Superior temporal gyrus (tissue), 1 donor: ENCODE measurements at regions not wholly inside any gene's neighbourhood (a gene's known extent, or its start where the extent isn't known, plus 50 kb on each side); places are given as distances from the start of the nearest gene placed in this dataset.
A peak's percentile ranks its signal among the peaks of the same experiment; 100 is the strongest.

Experiments used
- DNase-seq: peaks from one replicate; pipeline ENCODE4 v3.0.0-alpha.2; 2016; ENCODE audit errors: extremely low spot score

- DNase-seq: no peak
Measured at GRCh38 chr5:5953584-5954274, 424.6 kb downstream of the MED10 start.

- no peak for DNase-seq
Measured at GRCh38 chr5:5951953-5952352, 426.4 kb downstream of the MED10 start.

GRCh38 chr5:5950658-5951057, 427.7 kb downstream of the MED10 start:
- DNase-seq: no peak

GRCh38 chr5:5941486-5941885, 436.9 kb downstream of the MED10 start:
- DNase-seq: no peak

GRCh38 chr5:5939759-5940370, 438.5 kb downstream of the MED10 start:
- DNase-seq: no peak

GRCh38 chr5:5933651-5934050, 444.7 kb downstream of the MED10 start:
- no peak for DNase-seq

GRCh38 chr5:5932824-5933223, 445.5 kb downstream of the MED10 start:
- DNase-seq: no peak

- no peak for DNase-seq
Measured at GRCh38 chr5:5930561-5930960, 447.8 kb downstream of the MED10 start.

GRCh38 chr5:5929291-5930020, 448.9 kb downstream of the MED10 start:
- DNase-seq: peak; percentile 61

- DNase-seq: no peak
Measured at GRCh38 chr5:5925191-5925590, 453.2 kb downstream of the MED10 start.

- DNase-seq: no peak
Measured at GRCh38 chr5:5919411-5919810, 458.9 kb downstream of the MED10 start.

- DNase-seq: no peak
Measured at GRCh38 chr5:5906778-5907177, 471.6 kb downstream of the MED10 start.

- no peak for DNase-seq
Measured at GRCh38 chr5:5905186-5905585, 473.2 kb downstream of the MED10 start.

- DNase-seq: no peak
Measured at GRCh38 chr5:5904113-5904512, 474.2 kb downstream of the MED10 start.

GRCh38 chr5:5902678-5903646, 475.4 kb downstream of the MED10 start:
- DNase-seq: no peak

GRCh38 chr5:5900350-5900749, 477.9 kb downstream of the ICE1 start:
- DNase-seq: no peak

- DNase-seq: no peak
Measured at GRCh38 chr5:5899716-5900115, 477.2 kb downstream of the ICE1 start.

- DNase-seq: no peak
Measured at GRCh38 chr5:5888284-5888683, 465.8 kb downstream of the ICE1 start.

- no peak for DNase-seq
Measured at GRCh38 chr5:5887833-5888232, 465.4 kb downstream of the ICE1 start.

GRCh38 chr5:5886812-5887486, 464.5 kb downstream of the ICE1 start:
- DNase-seq: no peak

- DNase-seq: no peak
Measured at GRCh38 chr5:5886353-5886752, 463.9 kb downstream of the ICE1 start.
